CD4-positive, CD25-positive, alpha-beta regulatory T cell (primary cell): ENCODE measurements at regions not wholly inside any gene's neighbourhood (a gene's known extent, or its start where the extent isn't known, plus 50 kb on each side); places are given as distances from the start of the nearest gene placed in this dataset.

Experiments
- ATAC-seq, 2 donors: fragments of 150-1000 bp; cut with Tn5 transposase; one replicate each; pipeline ENCODE4 v1.10.0; 2021; ENCODE audit warnings: low read depth in 2 of 2, moderate number of reproducible peaks in 2 of 2, moderate library complexity in 1 of 2
- DNase-seq, 3 donors: peaks; one replicate each; pipeline versions ENCODE4 v3.0.0 to v3.0.0-alpha.2; 2012 to 2022; ENCODE audit warnings: mixed read lengths in 1 of 3
- H3K27ac ChIP-seq: one replicate; pipeline ENCODE4 v1.7.0; 2013; ENCODE audit warnings: mild to moderate bottlenecking, low read length; ENCODE audit not compliant: insufficient read depth, poor library complexity, severe bottlenecking
- H3K27me3 ChIP-seq: one replicate; pipeline ENCODE4 v1.7.0; 2013; ENCODE audit warnings: low read length; ENCODE audit not compliant: control insufficient read depth, insufficient read depth
- H3K36me3 ChIP-seq: one replicate; pipeline ENCODE4 v1.7.0; 2013; ENCODE audit warnings: mild to moderate bottlenecking, low read length, moderate library complexity; ENCODE audit not compliant: control insufficient read depth, insufficient read depth
- H3K4me1 ChIP-seq: 2 replicates; pipeline ENCODE4 v1.7.0; 2013; ENCODE audit warnings: mild to moderate bottlenecking, low read length; ENCODE audit not compliant: insufficient read depth, control insufficient read depth, poor library complexity, severe bottlenecking
- H3K4me3 ChIP-seq: one replicate; pipeline ENCODE4 v1.7.0; 2013; ENCODE audit warnings: low read depth, mild to moderate bottlenecking, low read length, moderate library complexity
- H3K9me3 ChIP-seq, 2 experiments: 1 replicate in 1 of 2; 2 replicates in 1 of 2; pipeline ENCODE4 v1.7.0; 2013; ENCODE audit warnings: low read length in 2 of 2, mild to moderate bottlenecking in 1 of 2, moderate library complexity in 1 of 2; ENCODE audit not compliant: control insufficient read depth in 2 of 2
- H3K27ac Mint-ChIP-seq, 3 donors: one replicate each; pipeline ENCODE4 v1.8.0; 2020 to 2022; ENCODE audit warnings: mild to moderate bottlenecking in 3 of 3, mixed read lengths in 3 of 3, moderate library complexity in 2 of 3
- H3K27me3 Mint-ChIP-seq: one replicate; pipeline ENCODE4 v1.8.0; 2022; ENCODE audit warnings: mild to moderate bottlenecking, mixed read lengths
- H3K36me3 Mint-ChIP-seq: one replicate; pipeline ENCODE4 v1.8.0; 2020; ENCODE audit warnings: mixed read lengths
- H3K4me1 Mint-ChIP-seq, 4 donors: one replicate each; pipeline ENCODE4 v1.8.0; 2020 to 2022; ENCODE audit warnings: mixed read lengths in 4 of 4, mild to moderate bottlenecking in 1 of 4
- H3K4me3 Mint-ChIP-seq, 4 donors: one replicate each; pipeline ENCODE4 v1.8.0; 2020 to 2022; ENCODE audit warnings: mild to moderate bottlenecking in 4 of 4, mixed read lengths in 4 of 4, moderate library complexity in 3 of 4
- H3K9me3 Mint-ChIP-seq, 7 donors: one replicate each; pipeline ENCODE4 v1.8.0; 2020 to 2022; ENCODE audit warnings: mixed read lengths in 7 of 7, mild to moderate bottlenecking in 3 of 7, moderate library complexity in 2 of 7

GRCh38 chr13:80630685-80631121 is 289.8 kb upstream of the SPRY2 start:
- DNase-seq (no peak), ATAC-seq (no peak)
- Mint-ChIP-seq H3K4me1 (no peaks in the 10 kb centered on the region), H3K36me3 (no peaks in the 10 kb centered on the region), H3K4me3 (no peak overlapping the region), H3K9me3 (peaks cover 0 to 13% (median 4%) of the 10 kb centered on the region in 7 donors), H3K27me3 (no peaks in the 10 kb centered on the region), H3K27ac (no peak overlapping the region)
- Histone ChIP-seq H3K9me3 (no peaks in the 10 kb centered on the region), H3K27me3 (no peaks in the 10 kb centered on the region), H3K4me1 (no peaks in the 10 kb centered on the region), H3K36me3 (no peaks in the 10 kb centered on the region), H3K27ac (no peak overlapping the region), H3K4me3 (no peak overlapping the region)

GRCh38 chr13:80618781-80619180 is 277.9 kb upstream of the SPRY2 start:
- Histone ChIP-seq H3K4me1 (no peaks in the 10 kb centered on the region), H3K27me3 (no peaks in the 10 kb centered on the region), H3K9me3 (peaks cover 0 to 1% of the 10 kb centered on the region in 2 experiments), H3K36me3 (no peaks in the 10 kb centered on the region), H3K4me3 (no peak overlapping the region), H3K27ac (no peak overlapping the region)
- no peak overlapping the region for H3K4me3 Mint-ChIP-seq
- H3K4me1 Mint-ChIP-seq = peaks cover 0 to 4% (median 0%) of the 10 kb centered on the region in 4 donors
- H3K36me3 Mint-ChIP-seq = no peaks in the 10 kb centered on the region
- no peak for DNase-seq
- H3K27ac Mint-ChIP-seq = no peak overlapping the region
- no peak for ATAC-seq
- no peaks in the 10 kb centered on the region for H3K27me3 Mint-ChIP-seq
- peaks cover 2 to 38% (median 11%) of the 10 kb centered on the region in 7 donors for H3K9me3 Mint-ChIP-seq

- no peaks in the 10 kb centered on the region for H3K27me3 ChIP-seq
- no peak overlapping the region for H3K27ac ChIP-seq
- H3K9me3 Mint-ChIP-seq = peaks cover 0 to 43% (median 7%) of the 10 kb centered on the region in 7 donors
- H3K4me1 Mint-ChIP-seq = peaks cover 0 to 4% (median 0%) of the 10 kb centered on the region in 4 donors
- H3K9me3 ChIP-seq = no peaks in the 10 kb centered on the region
- no peak overlapping the region for H3K4me3 Mint-ChIP-seq
- no peaks in the 10 kb centered on the region for H3K36me3 Mint-ChIP-seq
- H3K27ac Mint-ChIP-seq = no peak overlapping the region
- no peak for ATAC-seq
- no peaks in the 10 kb centered on the region for H3K36me3 ChIP-seq
- no peak for DNase-seq
- no peaks in the 10 kb centered on the region for H3K27me3 Mint-ChIP-seq
- H3K4me3 ChIP-seq = no peak overlapping the region
- no peaks in the 10 kb centered on the region for H3K4me1 ChIP-seq
Observed at GRCh38 chr13:80612804-80613203, 271.9 kb upstream of the SPRY2 start.

- H3K4me1 Mint-ChIP-seq = peaks cover 0 to 4% (median 0%) of the 10 kb centered on the region in 4 donors
- H3K4me1 ChIP-seq = no peaks in the 10 kb centered on the region
- DNase-seq (no peak), ATAC-seq (no peak)
- H3K9me3 Mint-ChIP-seq = peaks cover 2 to 44% (median 4%) of the 10 kb centered on the region in 7 donors
- H3K36me3 Mint-ChIP-seq = no peaks in the 10 kb centered on the region
- H3K4me3 ChIP-seq = no peak overlapping the region
- H3K27me3 ChIP-seq = no peaks in the 10 kb centered on the region
- no peaks in the 10 kb centered on the region for H3K27me3 Mint-ChIP-seq
- no peak overlapping the region for H3K27ac ChIP-seq
- no peaks in the 10 kb centered on the region for H3K36me3 ChIP-seq
- no peaks in the 10 kb centered on the region for H3K9me3 ChIP-seq
- H3K4me3 Mint-ChIP-seq = no peak overlapping the region
- H3K27ac Mint-ChIP-seq = no peak overlapping the region
Observed at GRCh38 chr13:80611310-80611709, 270.4 kb upstream of the SPRY2 start.

- H3K4me1 ChIP-seq = no peaks in the 10 kb centered on the region
Observed at GRCh38 chr13:80605716-80606115, 264.8 kb upstream of the SPRY2 start.

GRCh38 chr13:80605011-80605410 is 264.1 kb upstream of the SPRY2 start:
- ATAC-seq (no peak), DNase-seq (no peak)
- no peaks in the 10 kb centered on the region for H3K4me1 Mint-ChIP-seq
- no peaks in the 10 kb centered on the region for H3K4me1 ChIP-seq
- no peaks in the 10 kb centered on the region for H3K36me3 ChIP-seq
- no peaks in the 10 kb centered on the region for H3K27me3 ChIP-seq
- H3K27ac ChIP-seq = no peak overlapping the region
- H3K9me3 Mint-ChIP-seq = peaks cover 0 to 25% (median 2%) of the 10 kb centered on the region in 7 donors
- no peak overlapping the region for H3K4me3 ChIP-seq
- H3K9me3 ChIP-seq = no peaks in the 10 kb centered on the region
- H3K36me3 Mint-ChIP-seq = no peaks in the 10 kb centered on the region
- H3K4me3 Mint-ChIP-seq = no peak overlapping the region
- no peaks in the 10 kb centered on the region for H3K27me3 Mint-ChIP-seq
- H3K27ac Mint-ChIP-seq = no peak overlapping the region

More at GRCh38 chr13:80605716-80606115, 264.8 kb upstream of the SPRY2 start:
- no peaks in the 10 kb centered on the region for H3K36me3 ChIP-seq
- Mint-ChIP-seq H3K4me1 (no peaks in the 10 kb centered on the region), H3K9me3 (peaks cover 0 to 30% (median 2%) of the 10 kb centered on the region in 7 donors), H3K27ac (no peak overlapping the region), H3K4me3 (no peak overlapping the region), H3K36me3 (no peaks in the 10 kb centered on the region), H3K27me3 (no peaks in the 10 kb centered on the region)
- no peaks in the 10 kb centered on the region for H3K27me3 ChIP-seq
- ATAC-seq = no peak
- H3K27ac ChIP-seq = no peak overlapping the region
- no peaks in the 10 kb centered on the region for H3K9me3 ChIP-seq
- H3K4me3 ChIP-seq = no peak overlapping the region
- no peak for DNase-seq

- Histone ChIP-seq H3K9me3 (no peaks in the 10 kb centered on the region), H3K27me3 (no peaks in the 10 kb centered on the region), H3K4me1 (no peaks in the 10 kb centered on the region), H3K4me3 (no peak overlapping the region), H3K27ac (no peak overlapping the region), H3K36me3 (no peaks in the 10 kb centered on the region)
- peaks cover 0 to 25% (median 7%) of the 10 kb centered on the region in 7 donors for H3K9me3 Mint-ChIP-seq
- H3K27ac Mint-ChIP-seq = no peak overlapping the region
- H3K27me3 Mint-ChIP-seq = no peaks in the 10 kb centered on the region
- H3K4me1 Mint-ChIP-seq = no peaks in the 10 kb centered on the region
- H3K4me3 Mint-ChIP-seq = no peak overlapping the region
- DNase-seq (no peak), ATAC-seq (no peak)
- no peaks in the 10 kb centered on the region for H3K36me3 Mint-ChIP-seq
Observed at GRCh38 chr13:80604098-80604497, 263.2 kb upstream of the SPRY2 start.

GRCh38 chr13:80603351-80603750 is 262.4 kb upstream of the SPRY2 start:
- Mint-ChIP-seq H3K27me3 (no peaks in the 10 kb centered on the region), H3K4me1 (no peaks in the 10 kb centered on the region), H3K27ac (no peak overlapping the region), H3K9me3 (peaks cover 0 to 25% (median 7%) of the 10 kb centered on the region in 7 donors), H3K4me3 (no peak overlapping the region), H3K36me3 (no peaks in the 10 kb centered on the region)
- H3K27ac ChIP-seq = no peak overlapping the region
- H3K9me3 ChIP-seq = no peaks in the 10 kb centered on the region
- no peaks in the 10 kb centered on the region for H3K36me3 ChIP-seq
- H3K4me1 ChIP-seq = no peaks in the 10 kb centered on the region
- ATAC-seq (no peak), DNase-seq (no peak)
- H3K27me3 ChIP-seq = no peaks in the 10 kb centered on the region
- no peak overlapping the region for H3K4me3 ChIP-seq
